ENCODE measurements at regions not wholly inside any gene's neighbourhood (a gene's known extent, or its start where the extent isn't known, plus 50 kb on each side); places are given as distances from the start of the nearest gene placed in this dataset.

- CTCF ChIA-PET: no interaction called here
- peaks cover 3% of the 10 kb centered on the region for H3K9me3 Mint-ChIP-seq (ENCODE audit: low read depth, unreplicated experiment)
- peaks cover 67% of the 10 kb centered on the region for H3K27me3 Mint-ChIP-seq (ENCODE audit: unreplicated experiment)
- no peak overlapping the region for H3K27ac Mint-ChIP-seq (ENCODE audit: unreplicated experiment)
- no peak for DNase-seq
- intact Hi-C loops (cut with micrococcal nuclease; ENCODE audit: unreplicated experiment): no loop called here
- BruUV-seq (replicated peaks): no TSS peak
- TF ChIP-seq CTCF (IDR thresholded peaks at IDR 0.05; ENCODE audit: unreplicated experiment): no peak
- H3K4me3 Mint-ChIP-seq (ENCODE audit: low read depth, unreplicated experiment): no peak overlapping the region
- H3K36me3 Mint-ChIP-seq (ENCODE audit: insufficient read depth, unreplicated experiment): no peaks in the 10 kb centered on the region
- H3K4me1 Mint-ChIP-seq (ENCODE audit: low read depth, unreplicated experiment): no peaks in the 10 kb centered on the region
Observed at GRCh38 chr9:20187318-20187717, 398.5 kb upstream of the SLC24A2 start.

DNA sequence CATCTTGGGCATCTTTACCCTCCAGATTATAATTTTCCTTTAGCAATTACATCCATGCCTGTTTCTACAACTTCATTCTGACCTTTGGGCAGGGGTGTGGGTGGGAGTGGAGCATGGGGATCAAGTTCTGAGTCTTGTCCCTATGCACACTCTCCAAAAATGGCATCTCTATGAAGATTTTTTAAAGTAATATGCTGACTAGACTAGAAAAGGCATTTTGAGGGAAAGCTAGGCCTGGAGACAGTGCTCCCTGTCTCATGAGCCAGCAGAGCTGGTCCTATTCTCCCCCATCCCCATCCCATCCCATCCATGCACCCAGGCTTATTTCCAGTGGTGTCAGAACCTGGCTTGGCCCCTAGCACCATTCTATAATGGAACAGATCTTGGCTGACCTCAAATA, 398.0 kb upstream of the SLC24A2 start:
- no peaks in the 10 kb centered on the region for H3K4me1 Mint-ChIP-seq (ENCODE audit: low read depth, unreplicated experiment)
- BruUV-seq (replicated peaks): no TSS peak
- intact Hi-C loops (cut with micrococcal nuclease; ENCODE audit: unreplicated experiment): no loop called here
- H3K9me3 Mint-ChIP-seq (ENCODE audit: low read depth, unreplicated experiment): peaks cover 3% of the 10 kb centered on the region
- peaks cover 63% of the 10 kb centered on the region for H3K27me3 Mint-ChIP-seq (ENCODE audit: unreplicated experiment)
- CTCF ChIA-PET: no interaction called here
- H3K36me3 Mint-ChIP-seq (ENCODE audit: insufficient read depth, unreplicated experiment): no peaks in the 10 kb centered on the region
- TF ChIP-seq CTCF (IDR thresholded peaks at IDR 0.05; ENCODE audit: unreplicated experiment): no peak
- no peak overlapping the region for H3K27ac Mint-ChIP-seq (ENCODE audit: unreplicated experiment)
- H3K4me3 Mint-ChIP-seq (ENCODE audit: low read depth, unreplicated experiment): no peak overlapping the region
- DNase-seq: no peak

DNA sequence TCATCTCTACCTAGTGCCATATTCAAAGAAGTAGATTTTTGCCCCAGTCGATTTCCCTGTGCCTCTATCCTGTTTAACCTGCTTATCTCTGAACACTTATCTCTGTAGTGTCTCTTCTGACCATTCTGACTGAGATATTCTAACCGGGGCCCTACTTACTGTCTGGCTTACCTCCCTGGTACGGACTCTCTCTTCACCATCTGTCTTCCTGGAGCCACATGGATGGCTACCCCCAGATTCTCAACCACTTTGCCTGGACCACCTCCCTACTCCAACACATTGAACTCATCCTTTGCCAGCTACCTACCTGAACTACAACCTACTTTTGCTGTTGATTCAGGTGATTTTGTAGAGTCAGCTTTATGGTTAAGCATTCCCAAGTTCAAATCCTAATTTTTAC, 397.4 kb upstream of the SLC24A2 start:
- DNase-seq: no peak
- Mint-ChIP-seq H3K4me3 (ENCODE audit: low read depth, unreplicated experiment) (no peak overlapping the region), H3K27ac (ENCODE audit: unreplicated experiment) (no peak overlapping the region), H3K27me3 (ENCODE audit: unreplicated experiment) (peaks cover 58% of the 10 kb centered on the region), H3K4me1 (ENCODE audit: low read depth, unreplicated experiment) (no peaks in the 10 kb centered on the region), H3K9me3 (ENCODE audit: low read depth, unreplicated experiment) (peaks cover 3% of the 10 kb centered on the region), H3K36me3 (ENCODE audit: insufficient read depth, unreplicated experiment) (no peaks in the 10 kb centered on the region)
- TF ChIP-seq CTCF (IDR thresholded peaks at IDR 0.05; ENCODE audit: unreplicated experiment): no peak
- CTCF ChIA-PET: no interaction called here
- intact Hi-C loops (cut with micrococcal nuclease; ENCODE audit: unreplicated experiment): no loop called here
- BruUV-seq (replicated peaks): no TSS peak

- H3K27me3 Mint-ChIP-seq (ENCODE audit: unreplicated experiment): peaks cover 69% of the 10 kb centered on the region
- intact Hi-C loops (cut with micrococcal nuclease; ENCODE audit: unreplicated experiment): no loop called here
- CTCF ChIA-PET: no interaction called here
- no peaks in the 10 kb centered on the region for H3K4me1 Mint-ChIP-seq (ENCODE audit: low read depth, unreplicated experiment)
- no TSS peak for BruUV-seq (replicated peaks)
- TF ChIP-seq CTCF (IDR thresholded peaks at IDR 0.05; ENCODE audit: unreplicated experiment): no peak
- no peak overlapping the region for H3K4me3 Mint-ChIP-seq (ENCODE audit: low read depth, unreplicated experiment)
- H3K9me3 Mint-ChIP-seq (ENCODE audit: low read depth, unreplicated experiment): peaks cover 3% of the 10 kb centered on the region
- no peaks in the 10 kb centered on the region for H3K36me3 Mint-ChIP-seq (ENCODE audit: insufficient read depth, unreplicated experiment)
- no peak overlapping the region for H3K27ac Mint-ChIP-seq (ENCODE audit: unreplicated experiment)
- DNase-seq: no peak
Observed at GRCh38 chr9:20184541-20184940, 395.7 kb upstream of the SLC24A2 start.

- Mint-ChIP-seq H3K36me3 (ENCODE audit: insufficient read depth, unreplicated experiment) (no peaks in the 10 kb centered on the region), H3K27ac (ENCODE audit: unreplicated experiment) (no peak overlapping the region), H3K4me1 (ENCODE audit: low read depth, unreplicated experiment) (no peaks in the 10 kb centered on the region), H3K9me3 (ENCODE audit: low read depth, unreplicated experiment) (no peaks in the 10 kb centered on the region), H3K27me3 (ENCODE audit: unreplicated experiment) (peaks cover 69% of the 10 kb centered on the region), H3K4me3 (ENCODE audit: low read depth, unreplicated experiment) (no peak overlapping the region)
- TF ChIP-seq CTCF (IDR thresholded peaks at IDR 0.05; ENCODE audit: unreplicated experiment): no peak
- intact Hi-C loops (cut with micrococcal nuclease; ENCODE audit: unreplicated experiment): no loop called here
- BruUV-seq (replicated peaks): no TSS peak
- DNase-seq: no peak
- CTCF ChIA-PET: no interaction called here
Observed at GRCh38 chr9:20178679-20179078, 389.8 kb upstream of the SLC24A2 start.
